Stimulated activated CD8-positive, alpha-beta memory T cell treated with anti-CD3 and anti-CD28 coated beads, Interleukin-7, amount 100 ng/mL, for 24 hours (primary cell): ENCODE measurements at regions not wholly inside any gene's neighbourhood (a gene's known extent, or its start where the extent isn't known, plus 50 kb on each side); places are given as distances from the start of the nearest gene placed in this dataset.
"Not testable (repeated sequence)": the region's sequence is repeated elsewhere in the genome, so short reads cannot be mapped to it uniquely, and the experiment has no call there.

ENCODE experiments used
- DNase-seq: peaks from one replicate; pipeline ENCODE4 v3.0.0-alpha.2; 2020; ENCODE audit warnings: low read depth

GRCh38 chr7:106345421-106346166 lies 60.8 kb upstream of the NAMPT start:
- peak; percentile 30 for DNase-seq

GRCh38 chr7:106344861-106345260 lies 60.1 kb upstream of the NAMPT start:
- DNase-seq, result no peak

DNA sequence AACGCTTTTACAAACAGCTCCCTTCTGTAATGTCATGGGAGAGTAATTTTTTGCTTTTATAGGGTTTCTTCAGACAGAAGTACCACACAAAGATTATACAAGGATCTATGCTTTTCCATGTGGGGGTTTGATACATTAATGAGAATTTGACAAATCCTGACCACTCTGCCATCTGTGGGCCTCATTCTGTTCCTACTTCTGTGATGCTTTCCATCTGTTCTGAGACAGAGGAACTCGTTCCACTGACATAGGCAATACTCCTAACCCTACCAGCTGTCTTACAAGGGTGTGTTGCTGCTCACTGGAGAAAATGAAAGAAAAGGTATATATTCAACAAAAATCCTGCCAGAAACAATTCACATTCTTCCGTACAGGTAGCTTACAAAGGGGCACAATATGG lies 59.4 kb upstream of the NAMPT start:
- no peak for DNase-seq

DNA sequence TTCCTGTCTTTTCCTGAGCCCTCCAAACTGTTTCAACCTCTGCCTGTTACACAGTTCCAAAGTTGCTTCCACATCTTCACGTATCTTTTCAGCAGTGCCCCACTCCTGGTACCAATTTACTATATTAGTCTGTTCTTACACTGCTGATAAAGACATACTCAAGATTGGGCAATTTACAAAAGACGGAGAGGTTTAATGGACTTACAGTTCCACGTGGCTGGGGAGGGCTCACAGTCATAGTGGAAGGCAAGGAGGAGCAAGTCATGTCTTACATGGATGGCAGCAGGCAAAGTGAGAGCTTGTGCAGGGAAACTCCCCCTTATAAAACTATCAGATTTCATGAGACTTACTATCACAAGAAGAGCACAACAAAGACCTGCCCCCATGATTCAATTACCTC lies 57.3 kb upstream of the NAMPT start:
- DNase-seq, result not testable (repeated sequence)

- DNase-seq, result not testable (repeated sequence)
Measured at GRCh38 chr7:106340247-106340596, 55.4 kb upstream of the NAMPT start.

DNA sequence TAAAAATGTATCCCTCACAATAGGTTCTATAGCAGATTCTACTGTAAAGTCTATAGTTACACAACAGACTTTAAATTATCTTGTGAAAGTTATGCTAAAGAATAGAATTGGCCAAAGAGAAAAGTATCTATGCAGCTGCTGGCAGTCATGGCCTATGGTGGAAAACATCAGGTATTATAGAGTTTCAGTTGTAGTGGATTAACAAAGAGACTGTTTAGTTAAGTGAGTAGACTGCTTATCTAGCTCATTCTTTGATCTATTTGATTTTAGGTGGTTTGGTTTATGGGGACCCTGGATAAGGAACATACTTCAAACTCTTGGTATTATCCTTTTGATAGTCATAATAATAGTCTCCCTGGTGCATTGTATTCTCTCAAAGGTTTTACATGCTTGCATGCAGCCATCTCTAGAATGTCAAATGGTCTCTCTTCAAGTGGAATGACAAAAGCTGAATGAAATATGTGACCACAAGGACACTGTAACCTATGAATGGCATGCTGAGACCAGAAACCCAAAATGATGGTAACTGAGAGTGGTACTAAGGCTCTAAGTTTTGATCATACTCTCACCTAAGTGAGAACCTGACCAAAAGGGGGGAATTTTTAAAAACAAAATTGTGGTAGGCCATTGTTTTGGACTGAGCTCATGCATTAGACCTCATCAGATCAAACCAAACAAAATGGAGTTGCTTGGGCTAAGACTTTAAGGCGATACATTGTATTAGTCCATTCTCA lies 54.9 kb upstream of the NAMPT start:
- DNase-seq, result no peak

- no peak for DNase-seq
Measured at GRCh38 chr7:106337754-106338153, 53.0 kb upstream of the NAMPT start.

DNA sequence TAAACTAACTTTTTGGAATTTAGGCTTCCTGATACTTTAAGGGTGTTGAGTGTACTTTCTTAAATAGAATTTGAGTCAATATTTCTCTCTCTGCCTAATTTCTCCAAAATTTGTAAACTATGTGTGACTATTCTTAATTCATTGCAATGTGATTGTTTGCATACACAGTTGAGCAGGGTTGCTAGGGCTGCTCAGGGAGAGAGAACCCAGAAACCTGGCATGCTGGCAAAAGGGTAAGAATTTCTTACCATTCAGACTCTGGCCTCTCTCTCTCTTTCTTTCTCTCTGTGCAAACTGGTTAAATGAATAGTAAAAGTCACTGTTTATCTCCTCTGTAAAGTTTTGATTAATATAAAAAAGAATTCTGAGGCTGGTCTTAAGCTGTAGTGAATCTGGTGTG lies 51.0 kb upstream of the NAMPT start:
- no peak for DNase-seq
